HEK293 (cell line): ENCODE measurements at regions not wholly inside any gene's neighbourhood (a gene's known extent, or its start where the extent isn't known, plus 50 kb on each side); places are given as distances from the start of the nearest gene placed in this dataset.

Experiments used
- CTCF ChIA-PET: fragments of 350-600 bp; formaldehyde crosslinking; extraction: SDS; loops from one replicate; lab custom pipeline; 2021; ENCODE audit warnings: antibody characterized with exemption; lab: Yijun Ruan, JAX
- POLR2A ChIA-PET: fragments of 300-600 bp; formaldehyde crosslinking; extraction: SDS; loops from one replicate; lab custom pipeline; 2020; ENCODE audit warnings: antibody characterized with exemption, inconsistent platforms; lab: Yijun Ruan, JAX
- H3K27ac ChIP-seq: fragments of 200-500 bp; sonication (Bioruptor generic); 2 replicates; pipeline ENCODE4 v1.5.1; 2014; ENCODE audit warnings: low read depth, low read length, control low read depth, inconsistent platforms; ENCODE audit errors: extremely low read depth
- H3K36me3 ChIP-seq, 2 experiments: fragments of 200-500 bp in 1 of 2; sonication (Bioruptor generic) in 1 of 2; 1 replicate in 1 of 2; 2 replicates in 1 of 2; pipeline ENCODE4 v1.5.1; 2014 to 2017; ENCODE audit warnings: inconsistent platforms in 2 of 2, low read length in 2 of 2; ENCODE audit not compliant: control insufficient read depth in 2 of 2, insufficient read depth in 1 of 2
- H3K4me1 ChIP-seq: fragments of 200-500 bp; sonication (Bioruptor generic); 2 replicates; pipeline ENCODE4 v1.5.1; 2014; ENCODE audit warnings: mild to moderate bottlenecking, low read length, inconsistent platforms; ENCODE audit not compliant: control insufficient read depth, insufficient read depth
- H3K4me3 ChIP-seq: 2 replicates; pipeline ENCODE4 v1.5.1; 2011; ENCODE audit warnings: low read depth, mild to moderate bottlenecking, control low read depth, low read length, moderate library complexity
- H3K9me3 ChIP-seq: fragments of 200-500 bp; sonication (Bioruptor generic); 2 replicates; pipeline ENCODE4 v1.5.1; 2014; ENCODE audit warnings: low read depth, low read length, inconsistent platforms; ENCODE audit not compliant: control insufficient read depth, insufficient read depth
- ATF2 ChIP-seq: fragments of 450-650 bp; formaldehyde crosslinking; IDR thresholded peaks from 2 replicates; pipeline ENCODE4 v1.5.1; 2016; ENCODE audit warnings: missing biosample characterization, missing genetic modification characterization, low read depth
- GLI2 ChIP-seq: fragments of 450-650 bp; formaldehyde crosslinking; IDR thresholded peaks from 2 replicates; pipeline ENCODE4; 2017; ENCODE audit warnings: missing biosample characterization, missing genetic modification characterization, low read depth, borderline replicate concordance
- GLIS1 ChIP-seq: fragments of 450-650 bp; formaldehyde crosslinking; IDR thresholded peaks from 2 replicates; pipeline ENCODE4 v1.5.1; 2016; ENCODE audit warnings: missing biosample characterization, missing genetic modification characterization
- GLIS2 ChIP-seq: fragments of 450-650 bp; formaldehyde crosslinking; IDR thresholded peaks from 2 replicates; pipeline ENCODE4 v1.5.1; 2016; ENCODE audit warnings: missing biosample characterization, missing genetic modification characterization
- KLF10 ChIP-seq: fragments of 450-650 bp; IDR thresholded peaks from 2 replicates; pipeline ENCODE4 v1.5.1; 2018; ENCODE audit warnings: missing biosample characterization, mild to moderate bottlenecking, missing genetic modification characterization
- SP7 ChIP-seq: fragments of 450-650 bp; formaldehyde crosslinking; IDR thresholded peaks from 2 replicates; pipeline ENCODE4 v1.5.1; 2016; ENCODE audit warnings: missing biosample characterization, missing genetic modification characterization
- ZBTB17 ChIP-seq: fragments of 450-650 bp; formaldehyde crosslinking; IDR thresholded peaks from 2 replicates; pipeline ENCODE4 v1.5.1; 2016; ENCODE audit warnings: missing biosample characterization, missing genetic modification characterization
- ZBTB44 ChIP-seq: fragments of 450-650 bp; IDR thresholded peaks from 2 replicates; pipeline ENCODE4 v1.5.1; 2018; ENCODE audit warnings: missing biosample characterization, mild to moderate bottlenecking, missing genetic modification characterization
- ZBTB48 ChIP-seq: fragments of 450-650 bp; formaldehyde crosslinking; IDR thresholded peaks from 2 replicates; pipeline ENCODE4 v1.5.1; 2016; ENCODE audit warnings: missing biosample characterization, missing genetic modification characterization
- ZFP3 ChIP-seq: fragments of 450-650 bp; formaldehyde crosslinking; IDR thresholded peaks from 2 replicates; pipeline ENCODE4 v1.5.1; 2016; ENCODE audit warnings: low read depth, missing biosample characterization, missing genetic modification characterization
- ZFP41 ChIP-seq: fragments of 450-650 bp; formaldehyde crosslinking; IDR thresholded peaks from 2 replicates; pipeline ENCODE4 v1.5.1; 2016; ENCODE audit warnings: missing biosample characterization, missing genetic modification characterization, borderline replicate concordance
- ZNF169 ChIP-seq: fragments of 450-650 bp; formaldehyde crosslinking; IDR thresholded peaks from 2 replicates; pipeline ENCODE4 v1.5.1; 2016; ENCODE audit warnings: missing biosample characterization, missing genetic modification characterization
- ZNF184 ChIP-seq: fragments of 450-650 bp; IDR thresholded peaks from 2 replicates; pipeline ENCODE4 v1.5.1; 2018; ENCODE audit warnings: missing biosample characterization, mild to moderate bottlenecking, missing genetic modification characterization
- ZNF2 ChIP-seq: fragments of 450-650 bp; formaldehyde crosslinking; IDR thresholded peaks from 2 replicates; pipeline ENCODE4 v1.5.1; 2016; ENCODE audit warnings: missing biosample characterization, missing genetic modification characterization
- ZNF223 ChIP-seq: fragments of 450-650 bp; formaldehyde crosslinking; IDR thresholded peaks from 2 replicates; pipeline ENCODE4 v1.5.1; 2016; ENCODE audit warnings: missing biosample characterization, missing genetic modification characterization
- ZNF23 ChIP-seq: fragments of 450-650 bp; formaldehyde crosslinking; IDR thresholded peaks from 2 replicates; pipeline ENCODE4 v1.5.1; 2016; ENCODE audit warnings: missing biosample characterization, missing genetic modification characterization, borderline replicate concordance
- ZNF292 ChIP-seq: fragments of 450-650 bp; formaldehyde crosslinking; IDR thresholded peaks from 2 replicates; pipeline ENCODE4 v1.5.1; 2016; ENCODE audit warnings: low read depth, missing biosample characterization, missing genetic modification characterization, borderline replicate concordance
- ZNF341 ChIP-seq: fragments of 450-650 bp; formaldehyde crosslinking; IDR thresholded peaks from 2 replicates; pipeline ENCODE4; 2016; ENCODE audit warnings: low read depth, missing biosample characterization, missing genetic modification characterization
- ZNF596 ChIP-seq: fragments of 450-650 bp; IDR thresholded peaks from 2 replicates; pipeline ENCODE4 v1.5.0; 2018; ENCODE audit warnings: missing biosample characterization, mild to moderate bottlenecking, missing genetic modification characterization, moderate library complexity
- ZNF639 ChIP-seq: fragments of 450-650 bp; formaldehyde crosslinking; IDR thresholded peaks from 2 replicates; pipeline ENCODE4 v1.5.1; 2016; ENCODE audit warnings: missing biosample characterization, missing genetic modification characterization
- ZNF660 ChIP-seq: fragments of 450-650 bp; IDR thresholded peaks from 2 replicates; pipeline ENCODE4 v1.5.1; 2018; ENCODE audit warnings: missing biosample characterization, mild to moderate bottlenecking, missing genetic modification characterization
- ZNF792 ChIP-seq: fragments of 450-650 bp; formaldehyde crosslinking; IDR thresholded peaks from 2 replicates; pipeline ENCODE4 v1.5.1; 2016; ENCODE audit warnings: missing biosample characterization, missing genetic modification characterization
- ZNF830 ChIP-seq: fragments of 450-650 bp; IDR thresholded peaks from 2 replicates; pipeline ENCODE4 v1.5.0; 2018; ENCODE audit warnings: missing biosample characterization, missing genetic modification characterization, low read depth, mild to moderate bottlenecking, moderate library complexity
- ZSCAN18 ChIP-seq: fragments of 450-650 bp; formaldehyde crosslinking; IDR thresholded peaks from 2 replicates; pipeline ENCODE4 v1.5.1; 2016; ENCODE audit warnings: missing biosample characterization, missing genetic modification characterization
- ZSCAN30 ChIP-seq: fragments of 450-650 bp; IDR thresholded peaks from 2 replicates; pipeline ENCODE4 v1.5.1; 2018; ENCODE audit warnings: missing biosample characterization, mild to moderate bottlenecking, missing genetic modification characterization, moderate library complexity

- TF ChIP-seq ZFP41 (no peak), GLIS1 (tag by site-specific recombination) (no peak), GLIS2 (tag by site-specific recombination) (no peak), ZNF184 (tag by site-specific recombination) (no peak), ZBTB48 (no peak)
Measured at GRCh38 chr15:47398132-47398531, 319.2 kb upstream of the SEMA6D start (continued).

GRCh38 chr15:47398594-47398993, 318.7 kb upstream of the SEMA6D start:
- no peaks in the 10 kb centered on the region for H3K9me3 ChIP-seq
- TF ChIP-seq ZBTB44 (tag by site-specific recombination) (no peak), ZNF660 (tag by site-specific recombination) (no peak), ZNF2 (tag by site-specific recombination) (no peak), ZNF169 (tag by site-specific recombination) (no peak), ZNF639 (tag by site-specific recombination) (no peak), ZNF596 (no peak), ZNF292 (tag by site-specific recombination) (no peak), ZNF341 (tag by site-specific recombination) (no peak), ZNF23 (tag by site-specific recombination) (no peak)
- no peak overlapping the region for H3K4me3 ChIP-seq
- H3K27ac ChIP-seq, result no peak overlapping the region
- no peaks in the 10 kb centered on the region for H3K36me3 ChIP-seq
- ChIA-PET CTCF (no interaction called here), POLR2A (no interaction called here)
- no peaks in the 10 kb centered on the region; the same call in 1 of the 2 replicates for H3K4me1 ChIP-seq

- no peaks in the 10 kb centered on the region for H3K9me3 ChIP-seq
- H3K27ac ChIP-seq, result no peak overlapping the region
- POLR2A ChIA-PET, result no interaction called here
- CTCF ChIA-PET, result interaction anchor here (0.5 kb wide), 1 partner anchor 371 kb away, joined by 3 read pairs; no protein-coding TSS in a partner anchor
- no peak overlapping the region for H3K4me3 ChIP-seq
- H3K4me1 ChIP-seq, result no peaks in the 10 kb centered on the region; the same call in 1 of the 2 replicates
- no peaks in the 10 kb centered on the region for H3K36me3 ChIP-seq
- TF ChIP-seq GLI2 (tag by site-specific recombination) (no peak), KLF10 (tag by site-specific recombination) (no peak), ZFP3 (tag by site-specific recombination) (no peak), ZNF169 (tag by site-specific recombination) (no peak), SP7 (no peak), ZSCAN18 (tag by site-specific recombination) (no peak), ZNF223 (tag by site-specific recombination) (no peak), ATF2 (tag by site-specific recombination) (no peak), ZNF830 (tag by site-specific recombination) (no peak), ZNF792 (tag by site-specific recombination) (no peak), ZBTB17 (no peak), ZSCAN30 (tag by site-specific recombination) (no peak)
- TF ChIP-seq, all 188 proteins: peak for 0
Measured at GRCh38 chr15:47399100-47399499, 318.2 kb upstream of the SEMA6D start.
